ENCODE measurements at regions not wholly inside any gene's neighbourhood (a gene's known extent, or its start where the extent isn't known, plus 50 kb on each side); places are given as distances from the start of the nearest gene placed in this dataset.

DNA sequence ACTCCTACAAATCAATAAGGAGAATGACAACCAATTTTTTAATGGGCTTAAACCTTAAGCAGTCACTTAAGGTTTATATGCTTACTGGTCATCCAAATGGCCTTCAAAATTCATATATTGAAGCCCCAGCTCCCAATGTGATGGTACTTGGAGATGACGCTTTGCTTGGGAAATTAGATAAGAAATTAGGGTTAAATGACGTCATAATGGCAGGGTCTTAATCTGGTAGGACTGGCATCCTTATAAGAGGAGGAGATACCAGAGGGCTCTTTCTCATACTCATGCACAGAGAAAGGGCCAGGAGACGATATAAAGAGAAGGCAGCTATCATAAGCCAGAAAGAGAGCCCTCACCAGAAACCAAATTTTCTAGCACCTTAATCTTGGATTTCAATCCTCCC is 350.8 kb upstream of the NFE2L3 start:
- intact Hi-C loops (cut with DNase I), result no loop called here
- H3K27ac ChIP-seq (ENCODE audit: low read depth in 2 of 2, low read length in 2 of 2), result no peak overlapping the region
- H3K36me3 ChIP-seq (ENCODE audit: control insufficient read depth in 2 of 3, insufficient read depth in 3 of 3, low read length in 3 of 3), result no peaks in the 10 kb centered on the region
- no peak for DNase-seq
- H3K27me3 ChIP-seq (ENCODE audit: control insufficient read depth, insufficient read depth, low read length), result no peaks in the 10 kb centered on the region
- H3K9ac ChIP-seq (ENCODE audit: low read length in 3 of 3), result no peak overlapping the region
- no peak overlapping the region for H3K4me3 ChIP-seq (ENCODE audit: low read length in 3 of 3)
- no peaks in the 10 kb centered on the region for H3K4me1 ChIP-seq (ENCODE audit: control insufficient read depth in 2 of 3, insufficient read depth in 2 of 3, low read depth in 1 of 3, low read length in 3 of 3)
- FAIRE-seq, result no peak
- TF ChIP-seq CTCF (IDR thresholded peaks at IDR 0.05; ENCODE audit: borderline replicate concordance, extremely low read depth, insufficient read depth), result no peak
- no peaks in the 10 kb centered on the region for H3K9me3 ChIP-seq (ENCODE audit: control insufficient read depth in 2 of 3, insufficient read depth in 1 of 3, low read length in 3 of 3)

DNA sequence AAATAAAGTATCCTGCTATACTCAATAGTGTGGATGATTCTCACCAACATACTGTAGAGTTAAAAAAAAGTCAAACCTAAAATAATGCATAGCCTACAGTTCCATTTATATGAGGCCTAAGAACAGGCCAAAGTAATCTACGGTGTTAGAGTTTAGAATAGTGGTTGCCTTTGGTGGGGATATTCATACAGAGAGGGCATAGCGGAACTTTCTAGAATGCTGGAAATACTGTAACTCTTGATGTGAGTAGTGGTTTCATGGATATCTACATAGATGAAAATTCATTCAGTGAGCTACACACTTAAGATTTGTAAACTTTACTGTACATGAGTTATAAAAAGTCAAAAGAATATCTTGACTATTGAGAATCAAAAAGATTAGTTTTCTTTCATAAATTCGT is 349.9 kb upstream of the NFE2L3 start:
- no peaks in the 10 kb centered on the region for H3K27me3 ChIP-seq (ENCODE audit: control insufficient read depth, insufficient read depth, low read length)
- H3K9ac ChIP-seq (ENCODE audit: low read length in 3 of 3), result no peak overlapping the region
- no peak for DNase-seq
- H3K4me3 ChIP-seq (ENCODE audit: low read length in 3 of 3), result no peak overlapping the region
- H3K9me3 ChIP-seq (ENCODE audit: control insufficient read depth in 2 of 3, insufficient read depth in 1 of 3, low read length in 3 of 3), result no peaks in the 10 kb centered on the region
- no peak for TF ChIP-seq CTCF (IDR thresholded peaks at IDR 0.05; ENCODE audit: borderline replicate concordance, extremely low read depth, insufficient read depth)
- no peak for FAIRE-seq
- intact Hi-C loops (cut with DNase I), result no loop called here
- H3K36me3 ChIP-seq (ENCODE audit: control insufficient read depth in 2 of 3, insufficient read depth in 3 of 3, low read length in 3 of 3), result no peaks in the 10 kb centered on the region
- no peak overlapping the region for H3K27ac ChIP-seq (ENCODE audit: low read depth in 2 of 2, low read length in 2 of 2)
- no peaks in the 10 kb centered on the region for H3K4me1 ChIP-seq (ENCODE audit: control insufficient read depth in 2 of 3, insufficient read depth in 2 of 3, low read depth in 1 of 3, low read length in 3 of 3)

- no peak overlapping the region for H3K9ac ChIP-seq (ENCODE audit: low read length in 3 of 3)
- no peak for TF ChIP-seq CTCF (IDR thresholded peaks at IDR 0.05; ENCODE audit: borderline replicate concordance, extremely low read depth, insufficient read depth)
- FAIRE-seq, result no peak
Measured at GRCh38 chr7:25802473-25802872, 349.5 kb upstream of the NFE2L3 start.

More at GRCh38 chr7:25802473-25802872, 349.5 kb upstream of the NFE2L3 start:
- Histone ChIP-seq H3K36me3 (ENCODE audit: control insufficient read depth in 2 of 3, insufficient read depth in 3 of 3, low read length in 3 of 3) (no peaks in the 10 kb centered on the region), H3K9me3 (ENCODE audit: control insufficient read depth in 2 of 3, insufficient read depth in 1 of 3, low read length in 3 of 3) (no peaks in the 10 kb centered on the region), H3K27ac (ENCODE audit: low read depth in 2 of 2, low read length in 2 of 2) (no peak overlapping the region), H3K27me3 (ENCODE audit: control insufficient read depth, insufficient read depth, low read length) (no peaks in the 10 kb centered on the region), H3K4me3 (ENCODE audit: low read length in 3 of 3) (no peak overlapping the region), H3K4me1 (ENCODE audit: control insufficient read depth in 2 of 3, insufficient read depth in 2 of 3, low read depth in 1 of 3, low read length in 3 of 3) (no peaks in the 10 kb centered on the region)
- intact Hi-C loops (cut with DNase I), result no loop called here
- no peak for DNase-seq

Data from kidney (tissue), 13 donors.